ENCODE measurements at regions not wholly inside any gene's neighbourhood (a gene's known extent, or its start where the extent isn't known, plus 50 kb on each side); places are given as distances from the start of the nearest gene placed in this dataset.

DNA sequence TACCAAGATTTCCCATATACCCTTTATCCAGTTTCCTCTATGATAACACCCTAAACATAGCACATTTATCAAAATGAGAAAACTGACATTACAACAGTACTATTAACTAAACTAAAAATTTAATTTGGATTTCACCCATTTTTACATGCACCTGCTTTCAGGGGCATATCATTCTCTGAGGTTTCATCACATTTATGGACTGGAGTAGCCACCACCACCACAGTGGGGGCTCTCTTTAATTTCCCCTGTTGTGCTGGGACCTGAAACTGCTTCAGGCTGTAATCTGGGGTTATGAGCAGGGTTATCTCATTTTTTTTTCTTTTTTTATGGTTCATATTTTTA, 637.9 kb upstream of the DPP6 start:
- no peak for DNase-seq (ENCODE audit: low spot score)
- H3K27me3 ChIP-seq (ENCODE audit: control insufficient read depth in 4 of 4, insufficient read depth in 4 of 4, low read length in 3 of 4), result no peaks in the 10 kb centered on the region
- peaks cover 0 to 6% (median 0%) of the 10 kb centered on the region in 4 donors for H3K9me3 ChIP-seq (ENCODE audit: control insufficient read depth in 4 of 4, low read length in 3 of 4)
- no peak overlapping the region for H3K9ac ChIP-seq (ENCODE audit: low read depth in 1 of 2, low read length in 2 of 2)
- TF ChIP-seq HNF4G (IDR thresholded peaks at IDR 0.05), result no peak
- H3K36me3 ChIP-seq (ENCODE audit: control insufficient read depth in 4 of 4, insufficient read depth in 3 of 4, low read depth in 1 of 4, low read length in 3 of 4), result no peaks in the 10 kb centered on the region
- no peaks in the 10 kb centered on the region for H3K4me1 ChIP-seq (ENCODE audit: control insufficient read depth in 4 of 4, insufficient read depth in 4 of 4, low read length in 3 of 4)
- no peak overlapping the region for H3K27ac ChIP-seq (ENCODE audit: low read depth in 1 of 2, low read length in 2 of 2)
- no peak overlapping the region for H3K4me3 ChIP-seq (ENCODE audit: low read depth in 1 of 3, low read length in 3 of 3)

DNA sequence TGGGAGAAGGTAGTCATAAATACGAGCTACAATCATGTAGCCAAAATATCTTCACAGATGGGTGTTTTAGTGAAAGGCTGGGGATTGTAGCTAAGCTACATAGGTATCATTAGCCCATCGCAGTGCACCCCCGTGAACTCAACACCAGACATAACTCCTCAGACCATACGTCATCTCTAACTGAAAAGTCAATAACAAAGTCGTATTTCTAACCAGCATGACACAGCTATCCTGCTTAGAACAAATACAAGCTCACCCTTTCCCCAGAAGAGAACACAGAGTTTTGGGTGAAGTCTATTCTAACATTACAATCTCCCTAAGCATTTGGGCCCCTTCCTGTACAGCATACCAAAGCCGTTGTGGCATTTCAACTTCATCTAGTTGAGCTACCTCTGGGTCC, 636.6 kb upstream of the DPP6 start:
- Histone ChIP-seq H3K27ac (ENCODE audit: low read depth in 1 of 2, low read length in 2 of 2) (no peak overlapping the region), H3K4me3 (ENCODE audit: low read depth in 1 of 3, low read length in 3 of 3) (no peak overlapping the region), H3K9ac (ENCODE audit: low read depth in 1 of 2, low read length in 2 of 2) (no peak overlapping the region), H3K9me3 (ENCODE audit: control insufficient read depth in 4 of 4, low read length in 3 of 4) (peaks cover 0 to 6% (median 0%) of the 10 kb centered on the region in 4 donors), H3K27me3 (ENCODE audit: control insufficient read depth in 4 of 4, insufficient read depth in 4 of 4, low read length in 3 of 4) (peaks cover 0 to 3% (median 0%) of the 10 kb centered on the region in 4 donors), H3K4me1 (ENCODE audit: control insufficient read depth in 4 of 4, insufficient read depth in 4 of 4, low read length in 3 of 4) (no peaks in the 10 kb centered on the region), H3K36me3 (ENCODE audit: control insufficient read depth in 4 of 4, insufficient read depth in 3 of 4, low read depth in 1 of 4, low read length in 3 of 4) (no peaks in the 10 kb centered on the region)
- 68% methylated on average over 6 of the region's 6 CpGs for WGBS
- DNase-seq (ENCODE audit: low spot score), result no peak
- TF ChIP-seq HNF4A (conservative IDR thresholded peaks at IDR 0.05), result no peak
- TF ChIP-seq, protein P1, sequence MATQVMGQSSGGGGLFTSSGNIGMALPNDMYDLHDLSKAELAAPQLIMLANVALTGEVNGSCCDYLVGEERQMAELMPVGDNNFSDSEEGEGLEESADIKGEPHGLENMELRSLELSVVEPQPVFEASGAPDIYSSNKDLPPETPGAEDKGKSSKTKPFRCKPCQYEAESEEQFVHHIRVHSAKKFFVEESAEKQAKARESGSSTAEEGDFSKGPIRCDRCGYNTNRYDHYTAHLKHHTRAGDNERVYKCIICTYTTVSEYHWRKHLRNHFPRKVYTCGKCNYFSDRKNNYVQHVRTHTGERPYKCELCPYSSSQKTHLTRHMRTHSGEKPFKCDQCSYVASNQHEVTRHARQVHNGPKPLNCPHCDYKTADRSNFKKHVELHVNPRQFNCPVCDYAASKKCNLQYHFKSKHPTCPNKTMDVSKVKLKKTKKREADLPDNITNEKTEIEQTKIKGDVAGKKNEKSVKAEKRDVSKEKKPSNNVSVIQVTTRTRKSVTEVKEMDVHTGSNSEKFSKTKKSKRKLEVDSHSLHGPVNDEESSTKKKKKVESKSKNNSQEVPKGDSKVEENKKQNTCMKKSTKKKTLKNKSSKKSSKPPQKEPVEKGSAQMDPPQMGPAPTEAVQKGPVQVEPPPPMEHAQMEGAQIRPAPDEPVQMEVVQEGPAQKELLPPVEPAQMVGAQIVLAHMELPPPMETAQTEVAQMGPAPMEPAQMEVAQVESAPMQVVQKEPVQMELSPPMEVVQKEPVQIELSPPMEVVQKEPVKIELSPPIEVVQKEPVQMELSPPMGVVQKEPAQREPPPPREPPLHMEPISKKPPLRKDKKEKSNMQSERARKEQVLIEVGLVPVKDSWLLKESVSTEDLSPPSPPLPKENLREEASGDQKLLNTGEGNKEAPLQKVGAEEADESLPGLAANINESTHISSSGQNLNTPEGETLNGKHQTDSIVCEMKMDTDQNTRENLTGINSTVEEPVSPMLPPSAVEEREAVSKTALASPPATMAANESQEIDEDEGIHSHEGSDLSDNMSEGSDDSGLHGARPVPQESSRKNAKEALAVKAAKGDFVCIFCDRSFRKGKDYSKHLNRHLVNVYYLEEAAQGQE (IDR thresholded peaks at IDR 0.05), result no peak
- no peak for TF ChIP-seq FOXA1 (IDR thresholded peaks at IDR 0.05)
- TF ChIP-seq SP1 (IDR thresholded peaks at IDR 0.05), result no peak
- TF ChIP-seq, protein P2, sequence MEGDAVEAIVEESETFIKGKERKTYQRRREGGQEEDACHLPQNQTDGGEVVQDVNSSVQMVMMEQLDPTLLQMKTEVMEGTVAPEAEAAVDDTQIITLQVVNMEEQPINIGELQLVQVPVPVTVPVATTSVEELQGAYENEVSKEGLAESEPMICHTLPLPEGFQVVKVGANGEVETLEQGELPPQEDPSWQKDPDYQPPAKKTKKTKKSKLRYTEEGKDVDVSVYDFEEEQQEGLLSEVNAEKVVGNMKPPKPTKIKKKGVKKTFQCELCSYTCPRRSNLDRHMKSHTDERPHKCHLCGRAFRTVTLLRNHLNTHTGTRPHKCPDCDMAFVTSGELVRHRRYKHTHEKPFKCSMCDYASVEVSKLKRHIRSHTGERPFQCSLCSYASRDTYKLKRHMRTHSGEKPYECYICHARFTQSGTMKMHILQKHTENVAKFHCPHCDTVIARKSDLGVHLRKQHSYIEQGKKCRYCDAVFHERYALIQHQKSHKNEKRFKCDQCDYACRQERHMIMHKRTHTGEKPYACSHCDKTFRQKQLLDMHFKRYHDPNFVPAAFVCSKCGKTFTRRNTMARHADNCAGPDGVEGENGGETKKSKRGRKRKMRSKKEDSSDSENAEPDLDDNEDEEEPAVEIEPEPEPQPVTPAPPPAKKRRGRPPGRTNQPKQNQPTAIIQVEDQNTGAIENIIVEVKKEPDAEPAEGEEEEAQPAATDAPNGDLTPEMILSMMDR (IDR thresholded peaks at IDR 0.05; ENCODE audit: low read depth, low read length, missing input control), result no peak
- TF ChIP-seq NR2F2 (IDR thresholded peaks at IDR 0.05), result no peak
- no peak for TF ChIP-seq GABPA (IDR thresholded peaks at IDR 0.05 in 1 of 2, conservative IDR thresholded peaks at IDR 0.05 in 1 of 2)
- no peak for TF ChIP-seq RAD21 (IDR thresholded peaks at IDR 0.05)
- no peak for TF ChIP-seq JUND (IDR thresholded peaks at IDR 0.05)
- TF ChIP-seq RXRA (IDR thresholded peaks at IDR 0.05), result no peak
- no peak for TF ChIP-seq TAF1 (conservative IDR thresholded peaks at IDR 0.05)
- TF ChIP-seq YY1 (IDR thresholded peaks at IDR 0.05), result no peak
- no peak for TF ChIP-seq EGR1 (IDR thresholded peaks at IDR 0.05; ENCODE audit: low read depth in 2 of 2)
- TF ChIP-seq, protein P3, sequence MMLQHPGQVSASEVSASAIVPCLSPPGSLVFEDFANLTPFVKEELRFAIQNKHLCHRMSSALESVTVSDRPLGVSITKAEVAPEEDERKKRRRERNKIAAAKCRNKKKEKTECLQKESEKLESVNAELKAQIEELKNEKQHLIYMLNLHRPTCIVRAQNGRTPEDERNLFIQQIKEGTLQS (IDR thresholded peaks at IDR 0.05), result no peak
- TF ChIP-seq HNF4G (IDR thresholded peaks at IDR 0.05), result no peak
- TF ChIP-seq FOXA2 (IDR thresholded peaks at IDR 0.05), result no peak
- TF ChIP-seq, protein P4, sequence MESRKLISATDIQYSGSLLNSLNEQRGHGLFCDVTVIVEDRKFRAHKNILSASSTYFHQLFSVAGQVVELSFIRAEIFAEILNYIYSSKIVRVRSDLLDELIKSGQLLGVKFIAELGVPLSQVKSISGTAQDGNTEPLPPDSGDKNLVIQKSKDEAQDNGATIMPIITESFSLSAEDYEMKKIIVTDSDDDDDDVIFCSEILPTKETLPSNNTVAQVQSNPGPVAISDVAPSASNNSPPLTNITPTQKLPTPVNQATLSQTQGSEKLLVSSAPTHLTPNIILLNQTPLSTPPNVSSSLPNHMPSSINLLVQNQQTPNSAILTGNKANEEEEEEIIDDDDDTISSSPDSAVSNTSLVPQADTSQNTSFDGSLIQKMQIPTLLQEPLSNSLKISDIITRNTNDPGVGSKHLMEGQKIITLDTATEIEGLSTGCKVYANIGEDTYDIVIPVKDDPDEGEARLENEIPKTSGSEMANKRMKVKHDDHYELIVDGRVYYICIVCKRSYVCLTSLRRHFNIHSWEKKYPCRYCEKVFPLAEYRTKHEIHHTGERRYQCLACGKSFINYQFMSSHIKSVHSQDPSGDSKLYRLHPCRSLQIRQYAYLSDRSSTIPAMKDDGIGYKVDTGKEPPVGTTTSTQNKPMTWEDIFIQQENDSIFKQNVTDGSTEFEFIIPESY (IDR thresholded peaks at IDR 0.05), result no peak
- TF ChIP-seq, protein P5, sequence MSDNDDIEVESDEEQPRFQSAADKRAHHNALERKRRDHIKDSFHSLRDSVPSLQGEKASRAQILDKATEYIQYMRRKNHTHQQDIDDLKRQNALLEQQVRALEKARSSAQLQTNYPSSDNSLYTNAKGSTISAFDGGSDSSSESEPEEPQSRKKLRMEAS (IDR thresholded peaks at IDR 0.05), result no peak

All from liver (tissue), 8 donors.